ENCODE measurements at regions not wholly inside any gene's neighbourhood (a gene's known extent, or its start where the extent isn't known, plus 50 kb on each side); places are given as distances from the start of the nearest gene placed in this dataset.

DNA sequence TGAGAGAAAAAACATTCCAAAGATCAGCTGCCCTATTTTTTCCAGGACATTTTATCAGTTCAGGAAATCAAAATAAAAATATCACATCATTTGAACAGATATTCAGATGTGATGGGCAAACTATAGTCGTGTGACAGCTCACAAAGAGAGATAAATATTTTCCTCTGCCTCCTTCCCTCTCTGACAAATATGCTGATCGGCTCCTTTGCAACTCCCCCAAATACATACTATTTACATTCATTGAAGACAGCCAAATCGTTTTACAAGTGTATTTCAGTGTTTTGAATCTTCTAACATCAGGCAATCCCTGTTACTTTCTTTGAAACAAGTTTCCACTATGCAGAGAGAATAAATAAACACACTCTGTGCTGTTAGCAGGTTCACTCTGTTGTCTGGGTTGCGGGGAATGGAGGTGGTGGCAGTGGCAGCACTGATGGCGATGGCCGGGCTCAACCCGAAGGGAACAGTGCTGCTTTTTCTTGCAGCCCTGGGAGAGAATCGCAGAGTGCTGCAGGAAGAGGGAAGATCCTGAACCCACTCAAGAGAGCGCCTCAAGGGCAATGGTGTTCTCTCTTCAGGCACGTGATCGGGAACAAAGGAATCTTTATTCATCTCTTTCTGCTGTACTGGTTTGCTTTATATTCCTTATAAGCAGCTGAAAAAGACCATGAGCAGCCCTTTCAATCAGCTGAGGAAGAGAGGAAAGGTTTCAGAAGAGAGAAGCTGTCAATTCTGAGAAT, 142.5 kb downstream of the PHLDA1 start:
- Histone ChIP-seq H3K27me3 (no peaks in the 10 kb centered on the region), H3K36me3 (no peaks in the 10 kb centered on the region), H3K9me3 (no peaks in the 10 kb centered on the region), H3K27ac (no peak overlapping the region), H3K4me1 (peaks cover 0 to 8% (median 0%) of the 10 kb centered on the region in 12 donors), H3K4me3 (no peak overlapping the region)
- no peak for DNase-seq
- peak in 2 of 4 donors; percentile 32 to 49 for ATAC-seq
- intact Hi-C loops (cut with DNase I), result no loop called here
- WGBS, 4 donors, result 54 to 63% (median 58%) methylated on average over 11 of the region's 11 CpGs
- TF ChIP-seq CTCF (IDR thresholded peaks at IDR 0.05) (no peak), POLR2A (IDR thresholded peaks at IDR 0.05) (no peak)

GRCh38 chr12:75888399-75888798, 143.2 kb downstream of the PHLDA1 start:
- Histone ChIP-seq H3K4me1 (peaks cover 0 to 8% (median 0%) of the 10 kb centered on the region in 12 donors), H3K27ac (no peak overlapping the region), H3K36me3 (no peaks in the 10 kb centered on the region), H3K9me3 (no peaks in the 10 kb centered on the region), H3K27me3 (no peaks in the 10 kb centered on the region), H3K4me3 (no peak overlapping the region)
- DNase-seq (no peak), ATAC-seq (no peak)
- intact Hi-C loops (cut with DNase I), result no loop called here
- no peak for TF ChIP-seq CTCF (IDR thresholded peaks at IDR 0.05)
- TF ChIP-seq POLR2A (IDR thresholded peaks at IDR 0.05), result no peak

GRCh38 chr12:75887979-75888378, 143.6 kb downstream of the PHLDA1 start:
- TF ChIP-seq POLR2A (IDR thresholded peaks at IDR 0.05) (no peak), CTCF (IDR thresholded peaks at IDR 0.05) (no peak)
- Histone ChIP-seq H3K27ac (no peak overlapping the region), H3K4me3 (no peak overlapping the region), H3K9me3 (no peaks in the 10 kb centered on the region), H3K4me1 (peaks cover 0 to 8% (median 0%) of the 10 kb centered on the region in 12 donors), H3K36me3 (no peaks in the 10 kb centered on the region), H3K27me3 (no peaks in the 10 kb centered on the region)
- intact Hi-C loops (cut with DNase I), result no loop called here
- 90 to 95% (median 94%) methylated on average over 1 of the region's 1 CpG for WGBS, 4 donors
- no peak for DNase-seq
- ATAC-seq, result no peak

GRCh38 chr12:75884465-75884985, 147.1 kb downstream of the PHLDA1 start:
- Histone ChIP-seq H3K4me1 (peaks cover 0 to 7% (median 0%) of the 10 kb centered on the region in 12 donors), H3K36me3 (no peaks in the 10 kb centered on the region), H3K4me3 (no peak overlapping the region), H3K27ac (no peak overlapping the region), H3K9me3 (no peaks in the 10 kb centered on the region), H3K27me3 (no peaks in the 10 kb centered on the region)
- intact Hi-C loops (cut with DNase I), result no loop called here
- WGBS, 4 donors, result 90 to 95% (median 92%) methylated on average over 4 of the region's 4 CpGs
- ATAC-seq (no peak), DNase-seq (no peak)
- no peak for TF ChIP-seq CTCF (IDR thresholded peaks at IDR 0.05)
- TF ChIP-seq POLR2A (IDR thresholded peaks at IDR 0.05), result no peak

All from heart left ventricle (tissue), 16 donors.